IMR-90 (cell line): ENCODE measurements at regions not wholly inside any gene's neighbourhood (a gene's known extent, or its start where the extent isn't known, plus 50 kb on each side); places are given as distances from the start of the nearest gene placed in this dataset.

Experiments used
- CEBPB ChIP-seq: IDR thresholded peaks from 2 replicates; pipeline ENCODE4 v1.6.1; 2012; ENCODE audit warnings: low read depth, low read length, improper control_type of control experiment
- MXI1 ChIP-seq: IDR thresholded peaks from 2 replicates; pipeline ENCODE4 v1.6.1; 2012; ENCODE audit warnings: low read depth, mild to moderate bottlenecking, low read length, moderate library complexity, borderline replicate concordance
- NFE2L2 ChIP-seq: fragments of 150-350 bp; IDR thresholded peaks from 2 replicates; pipeline ENCODE4 v1.6.1; 2016; ENCODE audit warnings: low read depth, mild to moderate bottlenecking, low read length
- POLR2A ChIP-seq: IDR thresholded peaks from 2 replicates; pipeline ENCODE4 v1.6.1; 2012; ENCODE audit warnings: mild to moderate bottlenecking, low read depth, low read length
- RAD21 ChIP-seq: IDR thresholded peaks from 2 replicates; pipeline ENCODE4 v1.6.1; 2012; ENCODE audit warnings: low read length, improper control_type of control experiment
- RFX5 ChIP-seq: IDR thresholded peaks from 2 replicates; pipeline ENCODE4 v1.8.0; 2012; ENCODE audit warnings: low read depth, mild to moderate bottlenecking, low read length, moderate library complexity
- TF ChIP-seq, protein P1 (sequence below): conservative IDR thresholded peaks from 2 replicates; pipeline ENCODE4 v1.5.1; 2012; ENCODE audit warnings: mild to moderate bottlenecking, low read depth, low read length, improper control_type of control experiment

DNA sequence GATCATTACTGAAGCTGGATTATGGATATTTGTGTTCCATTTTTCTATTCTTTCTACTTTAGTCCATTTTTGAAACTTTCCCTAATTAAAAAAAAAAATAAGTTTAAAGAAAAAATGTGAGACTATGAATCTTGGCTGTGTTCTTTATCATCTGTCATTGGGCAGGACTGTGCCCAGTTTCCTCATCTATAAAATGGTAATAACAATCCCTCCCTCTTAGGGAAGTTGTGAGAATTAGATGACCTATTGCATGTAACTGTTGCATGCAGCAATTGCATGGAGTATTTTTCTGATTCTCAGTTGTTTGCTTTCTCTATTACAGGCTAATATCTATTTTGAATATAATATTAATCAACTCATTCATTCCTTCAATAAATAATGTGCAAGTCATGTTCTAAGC, 108.2 kb upstream of the LOC128125822 start:
- TF ChIP-seq POLR2A (no peak), RFX5 (no peak), NFE2L2 (no peak), RAD21 (no peak), CEBPB (no peak), MXI1 (no peak)
- TF ChIP-seq, protein P1, sequence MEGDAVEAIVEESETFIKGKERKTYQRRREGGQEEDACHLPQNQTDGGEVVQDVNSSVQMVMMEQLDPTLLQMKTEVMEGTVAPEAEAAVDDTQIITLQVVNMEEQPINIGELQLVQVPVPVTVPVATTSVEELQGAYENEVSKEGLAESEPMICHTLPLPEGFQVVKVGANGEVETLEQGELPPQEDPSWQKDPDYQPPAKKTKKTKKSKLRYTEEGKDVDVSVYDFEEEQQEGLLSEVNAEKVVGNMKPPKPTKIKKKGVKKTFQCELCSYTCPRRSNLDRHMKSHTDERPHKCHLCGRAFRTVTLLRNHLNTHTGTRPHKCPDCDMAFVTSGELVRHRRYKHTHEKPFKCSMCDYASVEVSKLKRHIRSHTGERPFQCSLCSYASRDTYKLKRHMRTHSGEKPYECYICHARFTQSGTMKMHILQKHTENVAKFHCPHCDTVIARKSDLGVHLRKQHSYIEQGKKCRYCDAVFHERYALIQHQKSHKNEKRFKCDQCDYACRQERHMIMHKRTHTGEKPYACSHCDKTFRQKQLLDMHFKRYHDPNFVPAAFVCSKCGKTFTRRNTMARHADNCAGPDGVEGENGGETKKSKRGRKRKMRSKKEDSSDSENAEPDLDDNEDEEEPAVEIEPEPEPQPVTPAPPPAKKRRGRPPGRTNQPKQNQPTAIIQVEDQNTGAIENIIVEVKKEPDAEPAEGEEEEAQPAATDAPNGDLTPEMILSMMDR, result no peak
